H1 (cell line): ENCODE measurements at regions not wholly inside any gene's neighbourhood (a gene's known extent, or its start where the extent isn't known, plus 50 kb on each side); places are given as distances from the start of the nearest gene placed in this dataset.

Experiments used
- CTCF ChIA-PET: fragments of 300-600 bp; sonication (Branson Sonifier 250); formaldehyde crosslinking; loops from one replicate; lab custom pipeline; 2021; ENCODE audit not compliant: partially characterized antibody; lab: Charles Lee
- POLR2A ChIA-PET: fragments of 300-600 bp; sonication (Branson Sonifier 250); formaldehyde crosslinking; loops from one replicate; lab custom pipeline; 2021; ENCODE audit warnings: inconsistent platforms; ENCODE audit not compliant: partially characterized antibody; lab: Charles Lee
- DNase-seq, 2 experiments: peaks; one replicate each; pipeline versions ENCODE4 v3.0.0 to v3.0.0-alpha.2; 2010 to 2022; ENCODE audit warnings: low spot score in 2 of 2, low read depth in 1 of 2, mixed read lengths in 1 of 2
- FAIRE-seq: peaks from 2 replicates; lab custom pipeline; 2011; peaks lifted over from hg19 to GRCh38; lab: Jason Lieb, UNC
- H2AFZ ChIP-seq: 2 replicates; pipeline ENCODE4 v1.8.1; 2012; ENCODE audit warnings: low read length, inconsistent platforms
- H2AK5ac ChIP-seq: 2 replicates; pipeline ENCODE4 v1.6.1; 2013; ENCODE audit warnings: low read depth, low read length
- H2BK120ac ChIP-seq: replicated peaks from 2 replicates; pipeline ENCODE3; 2013; ENCODE audit warnings: low read depth, low read length, inconsistent platforms
- H2BK12ac ChIP-seq: 2 replicates; pipeline ENCODE4 v1.6.1; 2013; ENCODE audit warnings: low read depth, low read length
- H2BK15ac ChIP-seq: 2 replicates; pipeline ENCODE4 v1.6.1; 2013; ENCODE audit warnings: low read length
- H2BK20ac ChIP-seq: 2 replicates; pipeline ENCODE4 v1.6.1; 2013; ENCODE audit warnings: low read length
- H2BK5ac ChIP-seq: 2 replicates; pipeline ENCODE4 v1.6.1; 2013; ENCODE audit warnings: low read depth, low read length
- H3K14ac ChIP-seq: 2 replicates; pipeline ENCODE4 v1.6.1; 2013; ENCODE audit warnings: inconsistent platforms; ENCODE audit not compliant: insufficient read length
- H3K18ac ChIP-seq: 2 replicates; pipeline ENCODE4 v1.6.1; 2013; ENCODE audit warnings: low read length; ENCODE audit errors: extremely low read depth
- H3K23ac ChIP-seq: 2 replicates; pipeline ENCODE4 v1.6.1; 2013; ENCODE audit warnings: inconsistent platforms; ENCODE audit not compliant: insufficient read length
- H3K23me2 ChIP-seq: 2 replicates; pipeline ENCODE4 v1.6.1; 2013; ENCODE audit warnings: low read depth, low read length
- H3K27ac ChIP-seq: 2 replicates; pipeline ENCODE4 v1.6.1; 2011; ENCODE audit warnings: low read depth, low read length, inconsistent platforms
- H3K27me3 ChIP-seq, 4 experiments: replicated peaks in 1 of 4; 1 replicate in 1 of 4; 2 replicates in 3 of 4; pipeline versions ENCODE4 v1.6.1 to v1.8.1; 2011 to 2013; ENCODE audit warnings: low read length in 3 of 4, mild to moderate bottlenecking in 3 of 4, inconsistent platforms in 2 of 4, mixed read lengths in 2 of 4, moderate library complexity in 1 of 4; ENCODE audit not compliant: control insufficient read depth in 3 of 4, insufficient read depth in 3 of 4; ENCODE audit errors: extremely low read depth in 1 of 4
- H3K36me3 ChIP-seq, 4 experiments: 2 replicates each; pipeline versions ENCODE4 v1.6.1 to v1.8.1; 2011 to 2013; ENCODE audit warnings: mild to moderate bottlenecking in 4 of 4, low read length in 3 of 4, moderate library complexity in 2 of 4, control low read depth in 1 of 4, inconsistent platforms in 1 of 4; ENCODE audit not compliant: insufficient read depth in 4 of 4, control insufficient read depth in 2 of 4
- H3K4ac ChIP-seq: replicated peaks from 2 replicates; pipeline ENCODE3; 2013; ENCODE audit warnings: low read length, low read depth, mixed read lengths, inconsistent platforms; ENCODE audit not compliant: insufficient read length
- H3K4me1 ChIP-seq, 4 experiments: replicated peaks in 1 of 4; 1 replicate in 1 of 4; 2 replicates in 3 of 4; pipeline versions ENCODE4 v1.6.1 to v1.8.1; 2011 to 2013; ENCODE audit warnings: low read length in 3 of 4, inconsistent platforms in 2 of 4, mixed read lengths in 1 of 4; ENCODE audit not compliant: insufficient read depth in 4 of 4, control insufficient read depth in 3 of 4
- H3K4me2 ChIP-seq, 2 experiments: 2 replicates each; pipeline versions ENCODE4 v1.6.1 to v1.8.1; 2011 to 2013; ENCODE audit warnings: low read depth in 2 of 2, low read length in 2 of 2, control low read depth in 1 of 2, inconsistent platforms in 1 of 2, mild to moderate bottlenecking in 1 of 2; ENCODE audit not compliant: insufficient read depth in 1 of 2
- H3K4me3 ChIP-seq, 4 experiments: fragments of 200-600, 300-600 bp in 1 of 4; sonication (generic), shearing (Covaris generic), sonication (Bioruptor Twin) in 1 of 4; 2 replicates each; pipeline versions ENCODE4 v1.5.1 to v1.8.1; 2011 to 2016; ENCODE audit warnings: low read length in 4 of 4, low read depth in 3 of 4, control low read depth in 2 of 4, inconsistent platforms in 2 of 4, mild to moderate bottlenecking in 2 of 4, mixed read lengths in 1 of 4, moderate library complexity in 1 of 4; ENCODE audit not compliant: insufficient read depth in 2 of 4; ENCODE audit errors: extremely low read depth in 1 of 4
- H3K56ac ChIP-seq: replicated peaks from 2 replicates; pipeline ENCODE3; 2013; ENCODE audit warnings: low read depth, mild to moderate bottlenecking, mixed read lengths, low read length, inconsistent platforms; ENCODE audit not compliant: insufficient read length
- H3K79me1 ChIP-seq: 2 replicates; pipeline ENCODE4 v1.6.1; 2013; ENCODE audit warnings: low read depth, low read length, control low read depth
- H3K79me2 ChIP-seq, 2 experiments: 2 replicates each; pipeline versions ENCODE4 v1.6.1 to v1.8.1; 2012 to 2013; ENCODE audit warnings: low read length in 2 of 2, mild to moderate bottlenecking in 2 of 2, inconsistent platforms in 1 of 2; ENCODE audit not compliant: insufficient read depth in 2 of 2, control insufficient read depth in 1 of 2
- H3K9ac ChIP-seq, 4 experiments: replicated peaks in 1 of 4; 1 replicate in 1 of 4; 2 replicates in 3 of 4; pipeline versions ENCODE4 v1.6.1 to v1.8.1; 2011 to 2013; ENCODE audit warnings: low read depth in 3 of 4, low read length in 3 of 4, control low read depth in 2 of 4, mild to moderate bottlenecking in 2 of 4, moderate library complexity in 2 of 4, inconsistent platforms in 1 of 4; ENCODE audit errors: extremely low read depth in 1 of 4
- H3K9me3 ChIP-seq, 2 experiments: 2 replicates each; pipeline versions ENCODE4 v1.6.1 to v1.8.1; 2012 to 2013; ENCODE audit warnings: mild to moderate bottlenecking in 2 of 2, moderate library complexity in 2 of 2, control low read depth in 1 of 2, inconsistent platforms in 1 of 2, low read depth in 1 of 2, low read length in 1 of 2, mixed read lengths in 1 of 2; ENCODE audit not compliant: insufficient read depth in 2 of 2
- H4K20me1 ChIP-seq, 2 experiments: replicated peaks in 1 of 2; 2 replicates each; pipeline versions ENCODE3 to v1.8.1; 2011 to 2013; ENCODE audit warnings: inconsistent platforms in 2 of 2, low read length in 2 of 2, mild to moderate bottlenecking in 1 of 2; ENCODE audit not compliant: insufficient read depth in 2 of 2, control insufficient read depth in 1 of 2
- H4K5ac ChIP-seq: 2 replicates; pipeline ENCODE4 v1.6.1; 2013; ENCODE audit warnings: low read length, low read depth, mixed read lengths, inconsistent platforms; ENCODE audit not compliant: insufficient read length
- H4K8ac ChIP-seq: 2 replicates; pipeline ENCODE4 v1.8.0; 2013; ENCODE audit warnings: mild to moderate bottlenecking, moderate library complexity, low read length, inconsistent platforms; ENCODE audit not compliant: insufficient read depth; ENCODE audit errors: extremely low read depth
- H4K91ac ChIP-seq: replicated peaks from 2 replicates; pipeline ENCODE3; 2013; ENCODE audit warnings: low read length, mixed read lengths, inconsistent platforms; ENCODE audit not compliant: insufficient read length
- NANOG ChIP-seq: IDR thresholded peaks from 2 replicates; pipeline ENCODE4 v1.6.1; 2011; ENCODE audit warnings: low read length, low read depth, mild to moderate bottlenecking, inconsistent platforms; ENCODE audit not compliant: insufficient read depth, poor library complexity, severe bottlenecking
- TAF7 ChIP-seq: optimal IDR thresholded peaks from 2 replicates; pipeline ENCODE3; 2011; ENCODE audit warnings: low read depth, mild to moderate bottlenecking, inconsistent platforms, low read length, moderate library complexity, borderline replicate concordance
- WGBS, 2 experiments: shearing (Covaris generic) in 1 of 2; methylation state at CpG; one replicate each; pipeline versions ENCODE4 v1.1.6 to v1.1.7; 2013 to 2015; ENCODE audit warnings: low lambda C conversion rate in 2 of 2, mixed read lengths in 2 of 2, inconsistent platforms in 1 of 2, low coverage in 1 of 2, missing lambda C conversion rate in 1 of 2; ENCODE audit not compliant: insufficient replicate concordance in 2 of 2, insufficient coverage in 1 of 2, insufficient read length in 1 of 2; ENCODE audit errors: extremely low coverage in 1 of 2, missing lambda C conversion rate in 1 of 2; 5-methylcytosine and 5-hydroxymethylcytosine counted together
- TF ChIP-seq, protein P1 (sequence below): IDR thresholded peaks from 2 replicates; pipeline ENCODE4 v1.6.1; 2012; ENCODE audit warnings: low read length, inconsistent platforms

DNA sequence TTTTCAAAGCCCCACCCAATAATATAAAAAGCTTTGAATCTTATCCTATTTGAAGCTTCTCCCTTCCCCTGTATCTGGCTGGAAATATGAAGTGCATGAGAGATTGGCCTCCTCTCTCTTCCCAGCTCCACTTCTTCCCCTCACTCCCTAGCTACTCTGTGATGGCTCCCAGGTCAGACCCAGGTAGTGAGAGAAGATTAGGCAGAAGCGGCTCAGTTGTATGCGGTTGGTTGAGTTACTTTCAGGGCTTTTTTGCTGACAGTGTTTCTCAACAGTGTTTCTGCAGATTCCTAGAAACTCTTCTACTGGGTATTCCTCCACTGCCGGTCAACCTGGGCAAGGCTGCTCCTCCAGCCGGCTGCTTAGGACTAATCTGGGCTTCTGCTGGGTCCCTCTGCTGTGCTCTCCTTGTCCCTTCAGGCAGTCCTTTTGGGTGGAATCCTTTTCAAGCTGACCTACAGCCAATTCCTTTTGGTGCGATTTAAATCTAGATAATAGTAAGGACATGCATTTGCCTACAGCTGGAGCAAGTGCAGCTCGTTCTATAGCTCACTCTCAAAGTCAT, 87.4 kb upstream of the SLC7A11 start:
- H2AFZ ChIP-seq: no peak overlapping the region
- H3K56ac ChIP-seq: no peak overlapping the region
- H3K79me1 ChIP-seq: no peaks in the 10 kb centered on the region
- H3K4me1 ChIP-seq: no peaks in the 10 kb centered on the region
- no peak overlapping the region for H3K27ac ChIP-seq
- no peak overlapping the region for H3K4ac ChIP-seq
- H3K23me2 ChIP-seq: no peaks in the 10 kb centered on the region
- POLR2A ChIA-PET: no interaction called here
- H2BK120ac ChIP-seq: no peak overlapping the region
- no peaks in the 10 kb centered on the region for H4K20me1 ChIP-seq
- H2BK15ac ChIP-seq: no peak overlapping the region
- no peak overlapping the region for H3K23ac ChIP-seq
- no peak overlapping the region for H2BK20ac ChIP-seq
- TF ChIP-seq TAF7 (no peak), NANOG (no peak)
- TF ChIP-seq, protein P1, sequence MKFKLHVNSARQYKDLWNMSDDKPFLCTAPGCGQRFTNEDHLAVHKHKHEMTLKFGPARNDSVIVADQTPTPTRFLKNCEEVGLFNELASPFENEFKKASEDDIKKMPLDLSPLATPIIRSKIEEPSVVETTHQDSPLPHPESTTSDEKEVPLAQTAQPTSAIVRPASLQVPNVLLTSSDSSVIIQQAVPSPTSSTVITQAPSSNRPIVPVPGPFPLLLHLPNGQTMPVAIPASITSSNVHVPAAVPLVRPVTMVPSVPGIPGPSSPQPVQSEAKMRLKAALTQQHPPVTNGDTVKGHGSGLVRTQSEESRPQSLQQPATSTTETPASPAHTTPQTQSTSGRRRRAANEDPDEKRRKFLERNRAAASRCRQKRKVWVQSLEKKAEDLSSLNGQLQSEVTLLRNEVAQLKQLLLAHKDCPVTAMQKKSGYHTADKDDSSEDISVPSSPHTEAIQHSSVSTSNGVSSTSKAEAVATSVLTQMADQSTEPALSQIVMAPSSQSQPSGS: no peak
- TF ChIP-seq, all 59 proteins: peak for 0
- no peaks in the 10 kb centered on the region for H3K27me3 ChIP-seq
- H2BK12ac ChIP-seq: no peak overlapping the region
- H3K79me2 ChIP-seq: no peaks in the 10 kb centered on the region
- DNase-seq: no peak
- H4K5ac ChIP-seq: no peak overlapping the region
- H3K4me3 ChIP-seq: no peak overlapping the region
- no peak overlapping the region for H2AK5ac ChIP-seq
- 87% methylated on average over 6 of the region's 6 CpGs; no CpG with 5 or more reads in 1 of the 2 experiments for WGBS, 2 experiments
- H3K18ac ChIP-seq: no peak overlapping the region
- no peaks in the 10 kb centered on the region for H3K36me3 ChIP-seq
- no peak for FAIRE-seq
- H3K9ac ChIP-seq: no peak overlapping the region
- H2BK5ac ChIP-seq: no peak overlapping the region
- no peak overlapping the region for H4K91ac ChIP-seq
- H3K14ac ChIP-seq: no peak overlapping the region
- H4K8ac ChIP-seq: no peak overlapping the region
- H3K4me2 ChIP-seq: no peak overlapping the region
- CTCF ChIA-PET: no interaction called here
- no peaks in the 10 kb centered on the region for H3K9me3 ChIP-seq
